IMR-90 (cell line): ENCODE measurements at regions not wholly inside any gene's neighbourhood (a gene's known extent, or its start where the extent isn't known, plus 50 kb on each side); places are given as distances from the start of the nearest gene placed in this dataset.

Source experiments
- ATAC-seq: fragments of 200-7000 bp; cut with Tn5 transposase; 2 replicates; pipeline ENCODE4 v1.9.1; 2020; ENCODE audit warnings: low read depth, mild to moderate bottlenecking, moderate library complexity
- BruUV-seq: library from RNA; stranded (reverse); fragments of 400-500 nt; replicated peaks from 2 replicates; lab custom pipeline; 2021; lab: Mats Ljungman, UMichigan
- CTCF ChIA-PET: fragments of 300-600 bp; formaldehyde crosslinking; extraction: SDS; loops from one replicate; lab custom pipeline; 2021; ENCODE audit warnings: antibody characterized with exemption; lab: Yijun Ruan, JAX
- POLR2A ChIA-PET: fragments of 300-600 bp; sonication (Branson Sonifier 250); formaldehyde crosslinking; loops from one replicate; lab custom pipeline; 2022; ENCODE audit warnings: antibody characterized with exemption; ENCODE audit not compliant: unreplicated experiment; lab: Charles Lee
- DNase-seq: peaks from one replicate; pipeline ENCODE4 v3.0.0; 2013
- H2AFZ ChIP-seq: replicated peaks from 2 replicates; pipeline ENCODE3; 2013; ENCODE audit warnings: low read length, mild to moderate bottlenecking; ENCODE audit not compliant: poor library complexity
- H2AK5ac ChIP-seq: 2 replicates; pipeline ENCODE4 v1.6.1; 2013; ENCODE audit warnings: low read depth, low read length, inconsistent platforms
- H2AK9ac ChIP-seq: replicated peaks from 2 replicates; pipeline ENCODE3; 2013; ENCODE audit warnings: mild to moderate bottlenecking, low read depth, low read length, moderate library complexity; ENCODE audit not compliant: poor library complexity
- H2BK120ac ChIP-seq: 2 replicates; pipeline ENCODE4 v1.6.1; 2013; ENCODE audit warnings: low read depth, low read length, inconsistent platforms
- H2BK15ac ChIP-seq: 3 replicates; pipeline ENCODE4 v1.6.1; 2013; ENCODE audit warnings: low read depth, low read length, inconsistent platforms
- H2BK20ac ChIP-seq: 2 replicates; pipeline ENCODE4 v1.6.1; 2013; ENCODE audit warnings: low read depth, mild to moderate bottlenecking, inconsistent platforms, low read length, moderate library complexity
- H2BK5ac ChIP-seq: 2 replicates; pipeline ENCODE4 v1.6.1; 2013; ENCODE audit warnings: mild to moderate bottlenecking, low read depth, low read length, inconsistent platforms; ENCODE audit not compliant: poor library complexity, severe bottlenecking
- H3K14ac ChIP-seq: replicated peaks from 2 replicates; pipeline ENCODE4 v1.6.1; 2013; ENCODE audit warnings: low read depth, low read length, inconsistent platforms
- H3K18ac ChIP-seq: 2 replicates; pipeline ENCODE4 v1.6.1; 2013; ENCODE audit warnings: low read depth, low read length, control low read depth
- H3K23ac ChIP-seq: 2 replicates; pipeline ENCODE4 v1.6.1; 2013; ENCODE audit warnings: low read depth, low read length, inconsistent platforms
- H3K27ac ChIP-seq: 2 replicates; pipeline ENCODE4 v1.5.1; 2013; ENCODE audit warnings: mild to moderate bottlenecking, control low read depth, low read length; ENCODE audit not compliant: insufficient read depth
- H3K27me3 ChIP-seq: 2 replicates; pipeline ENCODE4 v1.6.1; 2013; ENCODE audit warnings: low read length; ENCODE audit not compliant: control insufficient read depth, insufficient read depth
- H3K36me3 ChIP-seq: 2 replicates; pipeline ENCODE4 v1.6.1; 2013; ENCODE audit warnings: low read length, mixed read lengths; ENCODE audit not compliant: control insufficient read depth, insufficient read depth
- H3K4ac ChIP-seq: 2 replicates; pipeline ENCODE4 v1.6.1; 2013; ENCODE audit warnings: low read depth, low read length, inconsistent platforms
- H3K4me1 ChIP-seq: 2 replicates; pipeline ENCODE4 v1.6.1; 2013; ENCODE audit warnings: low read length, mixed read lengths; ENCODE audit not compliant: control insufficient read depth, insufficient read depth
- H3K4me2 ChIP-seq: 2 replicates; pipeline ENCODE4 v1.6.1; 2013; ENCODE audit warnings: low read depth, mild to moderate bottlenecking, control low read depth, low read length, moderate library complexity
- H3K4me3 ChIP-seq: 2 replicates; pipeline ENCODE4 v1.5.1; 2013; ENCODE audit warnings: low read depth, mild to moderate bottlenecking, control low read depth, low read length, moderate library complexity; ENCODE audit not compliant: insufficient read depth
- H3K56ac ChIP-seq: 2 replicates; pipeline ENCODE4 v1.6.1; 2013; ENCODE audit warnings: low read length, inconsistent platforms; ENCODE audit not compliant: insufficient read depth; ENCODE audit errors: extremely low read depth
- H3K79me1 ChIP-seq, 2 experiments: 2 replicates each; pipeline ENCODE4 v1.6.1; 2013; ENCODE audit warnings: low read length in 2 of 2, inconsistent platforms in 1 of 2, low read depth in 1 of 2
- H3K9ac ChIP-seq: 2 replicates; pipeline ENCODE4 v1.6.1; 2013; ENCODE audit warnings: low read depth, low read length, control low read depth
- H3K9me1 ChIP-seq: 2 replicates; pipeline ENCODE4 v1.6.1; 2013; ENCODE audit warnings: low read length, inconsistent platforms; ENCODE audit not compliant: insufficient read depth
- H3K9me3 ChIP-seq: 2 replicates; pipeline ENCODE4 v1.6.1; 2013; ENCODE audit warnings: low read length; ENCODE audit not compliant: control insufficient read depth, insufficient read depth
- H4K20me1 ChIP-seq: 2 replicates; pipeline ENCODE4 v1.6.1; 2013; ENCODE audit warnings: low read length, inconsistent platforms; ENCODE audit not compliant: insufficient read depth
- H4K5ac ChIP-seq: 2 replicates; pipeline ENCODE4 v1.6.1; 2013; ENCODE audit warnings: mild to moderate bottlenecking, low read depth, low read length, control low read depth
- H4K8ac ChIP-seq, 2 experiments: 2 replicates each; pipeline ENCODE4 v1.6.1; 2013; ENCODE audit warnings: low read depth in 2 of 2, low read length in 2 of 2, control low read depth in 1 of 2, inconsistent platforms in 1 of 2
- H4K91ac ChIP-seq: 2 replicates; pipeline ENCODE4 v1.6.1; 2013; ENCODE audit warnings: low read depth, low read length, inconsistent platforms; ENCODE audit not compliant: insufficient read depth
- BHLHE40 ChIP-seq: fragments of 150-350 bp; IDR thresholded peaks from 2 replicates; pipeline ENCODE4 v1.6.1; 2016; ENCODE audit warnings: mild to moderate bottlenecking, low read depth, low read length
- CEBPB ChIP-seq: IDR thresholded peaks from 2 replicates; pipeline ENCODE4 v1.6.1; 2012; ENCODE audit warnings: low read depth, low read length, improper control_type of control experiment
- CHD1 ChIP-seq: IDR thresholded peaks from 2 replicates; pipeline ENCODE4 v1.6.1; 2012; ENCODE audit warnings: low read depth, low read length, improper control_type of control experiment
- FOS ChIP-seq: fragments of 150-350 bp; IDR thresholded peaks from 2 replicates; pipeline ENCODE4 v1.6.1; 2016; ENCODE audit warnings: low read depth, low read length
- MAFK ChIP-seq: IDR thresholded peaks from 2 replicates; pipeline ENCODE4 v1.6.1; 2012; ENCODE audit warnings: low read depth, low read length, improper control_type of control experiment
- MAZ ChIP-seq: IDR thresholded peaks from 2 replicates; pipeline ENCODE4 v1.6.1; 2012; ENCODE audit warnings: low read depth, mild to moderate bottlenecking, low read length, improper control_type of control experiment, moderate library complexity, borderline replicate concordance
- MXI1 ChIP-seq: IDR thresholded peaks from 2 replicates; pipeline ENCODE4 v1.6.1; 2012; ENCODE audit warnings: low read depth, mild to moderate bottlenecking, low read length, moderate library complexity, borderline replicate concordance
- NFE2L2 ChIP-seq: fragments of 150-350 bp; IDR thresholded peaks from 2 replicates; pipeline ENCODE4 v1.6.1; 2016; ENCODE audit warnings: low read depth, mild to moderate bottlenecking, low read length
- POLR2A ChIP-seq: IDR thresholded peaks from 2 replicates; pipeline ENCODE4 v1.6.1; 2012; ENCODE audit warnings: mild to moderate bottlenecking, low read depth, low read length
- RAD21 ChIP-seq: IDR thresholded peaks from 2 replicates; pipeline ENCODE4 v1.6.1; 2012; ENCODE audit warnings: low read length, improper control_type of control experiment
- RCOR1 ChIP-seq: IDR thresholded peaks from 2 replicates; pipeline ENCODE4 v1.6.1; 2012; ENCODE audit warnings: mild to moderate bottlenecking, low read length, improper control_type of control experiment; ENCODE audit not compliant: insufficient replicate concordance
- RFX5 ChIP-seq: IDR thresholded peaks from 2 replicates; pipeline ENCODE4 v1.8.0; 2012; ENCODE audit warnings: low read depth, mild to moderate bottlenecking, low read length, moderate library complexity
- SMC3 ChIP-seq: fragments of 150-350 bp; IDR thresholded peaks from 2 replicates; pipeline ENCODE4 v1.6.1; 2016; ENCODE audit warnings: low read depth, mild to moderate bottlenecking, antibody characterized with exemption, low read length, moderate library complexity
- WGBS, 2 experiments: methylation state at CpG; one replicate each; pipeline versions ENCODE4 v1.1.5 to v1.1.7; 2013; ENCODE audit warnings: missing lambda C conversion rate in 2 of 2; ENCODE audit not compliant: insufficient read length in 1 of 2; ENCODE audit errors: extremely low coverage in 2 of 2; 5-methylcytosine and 5-hydroxymethylcytosine counted together
- dilution Hi-C: fragments of 300-500 bp; cut with HindIII; formaldehyde crosslinking; loops from one replicate; pipeline ENCODE4 v1.14.3; 2018; ENCODE audit warnings: low sequenced_read_pairs; ENCODE audit not compliant: unreplicated experiment
- in situ Hi-C: fragments of 300-500 bp; cut with MboI; formaldehyde crosslinking; loops from 3 replicates; pipeline ENCODE4 v1.14.3; 2019; ENCODE audit warnings: low sequenced_read_pairs, inconsistent platforms, mixed read lengths
- intact Hi-C: fragments of 100-400 bp; cut with micrococcal nuclease; formaldehyde crosslinking; loops from 2 replicates; pipeline ENCODE4 v1.10.0; 2022
- TF ChIP-seq, protein P1 (sequence below): conservative IDR thresholded peaks from 2 replicates; pipeline ENCODE4 v1.5.1; 2012; ENCODE audit warnings: mild to moderate bottlenecking, low read depth, low read length, improper control_type of control experiment
- TF ChIP-seq, protein P2 (sequence below): fragments of 150-350 bp; IDR thresholded peaks from 2 replicates; pipeline ENCODE4 v1.6.1; 2017; ENCODE audit warnings: mild to moderate bottlenecking, antibody characterized with exemption, low read length, low read depth
- TF ChIP-seq, protein P3 (sequence below): fragments of 150-350 bp; IDR thresholded peaks from 2 replicates; pipeline ENCODE4 v1.6.1; 2016; ENCODE audit warnings: low read depth, mild to moderate bottlenecking, low read length, moderate library complexity, borderline replicate concordance

DNA sequence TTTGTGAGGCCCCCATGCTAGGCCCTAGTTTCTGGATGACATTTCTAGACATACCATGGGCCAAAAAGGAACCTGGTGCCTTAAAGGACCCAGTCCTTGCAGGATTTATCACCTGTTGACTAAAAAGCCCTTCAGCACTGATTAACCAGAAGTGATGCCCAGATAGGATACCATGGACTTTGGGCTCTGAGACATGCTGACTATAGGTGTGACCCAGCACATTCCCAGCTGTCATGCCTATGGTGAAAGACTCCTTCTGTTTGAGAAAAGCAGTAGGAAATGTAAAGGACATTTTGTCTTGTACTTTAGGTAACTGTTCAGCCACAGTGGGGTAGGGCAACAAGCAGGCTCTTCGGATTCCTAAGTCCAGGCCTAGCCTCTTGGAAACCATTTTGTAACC, 724.2 kb downstream of the CD109 start:
- no peak overlapping the region for H2BK5ac ChIP-seq
- dilution Hi-C loops (no loop called here), intact Hi-C loops (no loop called here), in situ Hi-C loops (no loop called here)
- no CpG with 5 or more reads among the region's 1 CpG for WGBS, 2 experiments
- no peak overlapping the region for H3K14ac ChIP-seq
- no peak overlapping the region for H3K4ac ChIP-seq
- BruUV-seq = no TSS peak
- CTCF ChIA-PET = no interaction called here
- DNase-seq = no peak
- no peak overlapping the region for H4K91ac ChIP-seq
- H3K27me3 ChIP-seq = no peaks in the 10 kb centered on the region
- no peak overlapping the region for H4K8ac ChIP-seq
- no peak overlapping the region for H3K56ac ChIP-seq
- no peak overlapping the region for H3K4me3 ChIP-seq
- no peak overlapping the region for H2BK20ac ChIP-seq
- no peak overlapping the region for H4K5ac ChIP-seq
- H3K27ac ChIP-seq = no peak overlapping the region
- no peaks in the 10 kb centered on the region for H3K4me1 ChIP-seq
- TF ChIP-seq MAFK (no peak), BHLHE40 (no peak), CHD1 (no peak), POLR2A (no peak), CEBPB (no peak), RCOR1 (no peak), RAD21 (no peak), NFE2L2 (no peak), RFX5 (no peak), MAZ (no peak), SMC3 (no peak), FOS (no peak), MXI1 (no peak)
- TF ChIP-seq, protein P1, sequence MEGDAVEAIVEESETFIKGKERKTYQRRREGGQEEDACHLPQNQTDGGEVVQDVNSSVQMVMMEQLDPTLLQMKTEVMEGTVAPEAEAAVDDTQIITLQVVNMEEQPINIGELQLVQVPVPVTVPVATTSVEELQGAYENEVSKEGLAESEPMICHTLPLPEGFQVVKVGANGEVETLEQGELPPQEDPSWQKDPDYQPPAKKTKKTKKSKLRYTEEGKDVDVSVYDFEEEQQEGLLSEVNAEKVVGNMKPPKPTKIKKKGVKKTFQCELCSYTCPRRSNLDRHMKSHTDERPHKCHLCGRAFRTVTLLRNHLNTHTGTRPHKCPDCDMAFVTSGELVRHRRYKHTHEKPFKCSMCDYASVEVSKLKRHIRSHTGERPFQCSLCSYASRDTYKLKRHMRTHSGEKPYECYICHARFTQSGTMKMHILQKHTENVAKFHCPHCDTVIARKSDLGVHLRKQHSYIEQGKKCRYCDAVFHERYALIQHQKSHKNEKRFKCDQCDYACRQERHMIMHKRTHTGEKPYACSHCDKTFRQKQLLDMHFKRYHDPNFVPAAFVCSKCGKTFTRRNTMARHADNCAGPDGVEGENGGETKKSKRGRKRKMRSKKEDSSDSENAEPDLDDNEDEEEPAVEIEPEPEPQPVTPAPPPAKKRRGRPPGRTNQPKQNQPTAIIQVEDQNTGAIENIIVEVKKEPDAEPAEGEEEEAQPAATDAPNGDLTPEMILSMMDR = no peak
- TF ChIP-seq, protein P2, sequence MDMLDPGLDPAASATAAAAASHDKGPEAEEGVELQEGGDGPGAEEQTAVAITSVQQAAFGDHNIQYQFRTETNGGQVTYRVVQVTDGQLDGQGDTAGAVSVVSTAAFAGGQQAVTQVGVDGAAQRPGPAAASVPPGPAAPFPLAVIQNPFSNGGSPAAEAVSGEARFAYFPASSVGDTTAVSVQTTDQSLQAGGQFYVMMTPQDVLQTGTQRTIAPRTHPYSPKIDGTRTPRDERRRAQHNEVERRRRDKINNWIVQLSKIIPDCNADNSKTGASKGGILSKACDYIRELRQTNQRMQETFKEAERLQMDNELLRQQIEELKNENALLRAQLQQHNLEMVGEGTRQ = no peak
- TF ChIP-seq, protein P3, sequence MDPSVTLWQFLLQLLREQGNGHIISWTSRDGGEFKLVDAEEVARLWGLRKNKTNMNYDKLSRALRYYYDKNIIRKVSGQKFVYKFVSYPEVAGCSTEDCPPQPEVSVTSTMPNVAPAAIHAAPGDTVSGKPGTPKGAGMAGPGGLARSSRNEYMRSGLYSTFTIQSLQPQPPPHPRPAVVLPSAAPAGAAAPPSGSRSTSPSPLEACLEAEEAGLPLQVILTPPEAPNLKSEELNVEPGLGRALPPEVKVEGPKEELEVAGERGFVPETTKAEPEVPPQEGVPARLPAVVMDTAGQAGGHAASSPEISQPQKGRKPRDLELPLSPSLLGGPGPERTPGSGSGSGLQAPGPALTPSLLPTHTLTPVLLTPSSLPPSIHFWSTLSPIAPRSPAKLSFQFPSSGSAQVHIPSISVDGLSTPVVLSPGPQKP = no peak
- no peaks in the 10 kb centered on the region for H4K20me1 ChIP-seq
- 0 out of 2 replicates have a peak, but pooled peaks cover 2% of the 10 kb centered on the region for H3K9me1 ChIP-seq
- no peak overlapping the region for H3K18ac ChIP-seq
- no peak overlapping the region for H3K9ac ChIP-seq
- no peaks in the 10 kb centered on the region for H3K79me1 ChIP-seq
- POLR2A ChIA-PET = no interaction called here
- no peak overlapping the region for H2AK5ac ChIP-seq
- H2AK9ac ChIP-seq = no peak overlapping the region
- no peak overlapping the region for H3K23ac ChIP-seq
- no peak for ATAC-seq
- no peak overlapping the region for H2BK120ac ChIP-seq
- H3K4me2 ChIP-seq = no peak overlapping the region
- no peaks in the 10 kb centered on the region for H3K9me3 ChIP-seq
- no peak overlapping the region for H2AFZ ChIP-seq
- H3K36me3 ChIP-seq = no peaks in the 10 kb centered on the region
- H2BK15ac ChIP-seq = no peak overlapping the region
